ENCODE measurements at regions not wholly inside any gene's neighbourhood (a gene's known extent, or its start where the extent isn't known, plus 50 kb on each side); places are given as distances from the start of the nearest gene placed in this dataset.
"Not testable (repeated sequence)": the region's sequence is repeated elsewhere in the genome, so short reads cannot be mapped to it uniquely, and the experiment has no call there.

DNA sequence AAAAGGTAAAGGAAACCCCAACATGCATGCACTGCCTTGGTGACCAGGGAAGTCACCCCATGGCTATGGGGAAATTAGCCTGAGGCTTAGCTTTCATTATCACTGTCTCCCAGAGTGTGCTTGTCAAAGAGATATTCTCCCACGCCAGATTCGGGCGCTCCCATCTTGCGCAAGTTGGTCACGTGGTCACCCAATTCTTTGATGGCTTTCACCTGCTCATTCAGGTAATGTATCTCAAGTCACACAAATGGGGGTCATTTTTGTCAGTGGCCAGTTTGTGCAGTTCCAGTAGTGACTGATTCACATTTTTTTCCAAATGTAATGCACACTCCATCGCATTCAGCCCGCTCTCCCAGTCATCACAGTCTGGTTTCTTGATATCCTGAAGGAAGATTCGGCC, 107.6 kb upstream of the UBE2E3 start:
- TF ChIP-seq, protein P1, sequence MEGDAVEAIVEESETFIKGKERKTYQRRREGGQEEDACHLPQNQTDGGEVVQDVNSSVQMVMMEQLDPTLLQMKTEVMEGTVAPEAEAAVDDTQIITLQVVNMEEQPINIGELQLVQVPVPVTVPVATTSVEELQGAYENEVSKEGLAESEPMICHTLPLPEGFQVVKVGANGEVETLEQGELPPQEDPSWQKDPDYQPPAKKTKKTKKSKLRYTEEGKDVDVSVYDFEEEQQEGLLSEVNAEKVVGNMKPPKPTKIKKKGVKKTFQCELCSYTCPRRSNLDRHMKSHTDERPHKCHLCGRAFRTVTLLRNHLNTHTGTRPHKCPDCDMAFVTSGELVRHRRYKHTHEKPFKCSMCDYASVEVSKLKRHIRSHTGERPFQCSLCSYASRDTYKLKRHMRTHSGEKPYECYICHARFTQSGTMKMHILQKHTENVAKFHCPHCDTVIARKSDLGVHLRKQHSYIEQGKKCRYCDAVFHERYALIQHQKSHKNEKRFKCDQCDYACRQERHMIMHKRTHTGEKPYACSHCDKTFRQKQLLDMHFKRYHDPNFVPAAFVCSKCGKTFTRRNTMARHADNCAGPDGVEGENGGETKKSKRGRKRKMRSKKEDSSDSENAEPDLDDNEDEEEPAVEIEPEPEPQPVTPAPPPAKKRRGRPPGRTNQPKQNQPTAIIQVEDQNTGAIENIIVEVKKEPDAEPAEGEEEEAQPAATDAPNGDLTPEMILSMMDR (conservative IDR thresholded peaks at IDR 0.05), result not testable (repeated sequence)
- not testable (repeated sequence) for TF ChIP-seq ZFX (IDR thresholded peaks at IDR 0.05)

All from C4-2B (cell line).